ENCODE measurements at regions not wholly inside any gene's neighbourhood (a gene's known extent, or its start where the extent isn't known, plus 50 kb on each side); places are given as distances from the start of the nearest gene placed in this dataset.
A peak's percentile ranks its signal among the peaks of the same experiment; 100 is the strongest.

GRCh38 chr16:13438064-13438463 lies 481.9 kb upstream of the ERCC4 start:
- no peaks in the 10 kb centered on the region for H3K27me3 ChIP-seq (ENCODE audit: control insufficient read depth in 2 of 2, insufficient read depth in 2 of 2, low read length in 2 of 2)
- no peaks in the 10 kb centered on the region for H4K20me1 ChIP-seq (ENCODE audit: insufficient read depth, low read length)
- intact Hi-C loops (cut with micrococcal nuclease), result no loop called here
- no peak overlapping the region for H3K4me2 ChIP-seq (replicated peaks; ENCODE audit: extremely low read depth, low read length, poor library complexity, severe bottlenecking)
- H3K4me1 Mint-ChIP-seq, result no peaks in the 10 kb centered on the region
- no peak overlapping the region for H3K4me3 Mint-ChIP-seq
- H3K27ac Mint-ChIP-seq, result peak overlapping the region in 1 of 7 donors; percentile 14
- H3K27me3 Mint-ChIP-seq (ENCODE audit: low read depth in 3 of 3), result no peaks in the 10 kb centered on the region
- H2AFZ ChIP-seq (ENCODE audit: insufficient read depth, low read depth, low read length, poor library complexity, severe bottlenecking), result no peak overlapping the region
- H3K4me3 ChIP-seq (replicated peaks in 1 of 3; ENCODE audit: low read depth in 2 of 3, low read length in 3 of 3), result no peak overlapping the region
- H3K9me3 Mint-ChIP-seq, result peaks cover 0 to 10% (median 2%) of the 10 kb centered on the region in 7 donors
- no peaks in the 10 kb centered on the region for H3K4me1 ChIP-seq (ENCODE audit: control insufficient read depth in 1 of 2, insufficient read depth in 2 of 2, low read length in 2 of 2)
- H3K79me2 ChIP-seq (ENCODE audit: insufficient read depth, low read length), result no peaks in the 10 kb centered on the region
- H3K36me3 ChIP-seq (replicated peaks in 1 of 2; ENCODE audit: control insufficient read depth in 1 of 2, insufficient read depth in 2 of 2, low read length in 2 of 2), result no peaks in the 10 kb centered on the region
- TF ChIP-seq CTCF (IDR thresholded peaks at IDR 0.05), result no peak
- no peaks in the 10 kb centered on the region for H3K36me3 Mint-ChIP-seq
- H3K9me3 ChIP-seq (replicated peaks in 1 of 2; ENCODE audit: control insufficient read depth in 1 of 2, insufficient read depth in 1 of 2, low read length in 2 of 2), result no peaks in the 10 kb centered on the region
- no peak overlapping the region for H3K9ac ChIP-seq (ENCODE audit: insufficient read depth, low read length, poor library complexity, severe bottlenecking)
- WGBS (ENCODE audit: insufficient coverage), result no CpG with 5 or more reads among the region's 6 CpGs
- no peak overlapping the region for H3K27ac ChIP-seq (ENCODE audit: low read depth in 1 of 2, low read length in 2 of 2)
- DNase-seq, result no peak

GRCh38 chr16:13439766-13440165 lies 480.2 kb upstream of the ERCC4 start:
- DNase-seq, result no peak
- Histone ChIP-seq H3K4me1 (ENCODE audit: control insufficient read depth in 1 of 2, insufficient read depth in 2 of 2, low read length in 2 of 2) (no peaks in the 10 kb centered on the region), H3K27me3 (ENCODE audit: control insufficient read depth in 2 of 2, insufficient read depth in 2 of 2, low read length in 2 of 2) (no peaks in the 10 kb centered on the region), H4K20me1 (ENCODE audit: insufficient read depth, low read length) (no peaks in the 10 kb centered on the region), H3K27ac (ENCODE audit: low read depth in 1 of 2, low read length in 2 of 2) (no peak overlapping the region), H3K4me3 (replicated peaks in 1 of 3; ENCODE audit: low read depth in 2 of 3, low read length in 3 of 3) (no peak overlapping the region), H3K4me2 (replicated peaks; ENCODE audit: extremely low read depth, low read length, poor library complexity, severe bottlenecking) (no peak overlapping the region), H3K9me3 (replicated peaks in 1 of 2; ENCODE audit: control insufficient read depth in 1 of 2, insufficient read depth in 1 of 2, low read length in 2 of 2) (no peaks in the 10 kb centered on the region), H3K9ac (ENCODE audit: insufficient read depth, low read length, poor library complexity, severe bottlenecking) (no peak overlapping the region), H3K79me2 (ENCODE audit: insufficient read depth, low read length) (no peaks in the 10 kb centered on the region), H3K36me3 (replicated peaks in 1 of 2; ENCODE audit: control insufficient read depth in 1 of 2, insufficient read depth in 2 of 2, low read length in 2 of 2) (no peaks in the 10 kb centered on the region), H2AFZ (ENCODE audit: insufficient read depth, low read depth, low read length, poor library complexity, severe bottlenecking) (no peak overlapping the region)
- TF ChIP-seq CTCF (IDR thresholded peaks at IDR 0.05), result no peak
- no peaks in the 10 kb centered on the region for H3K4me1 Mint-ChIP-seq
- H3K9me3 Mint-ChIP-seq, result peaks cover 0 to 10% (median 2%) of the 10 kb centered on the region in 7 donors
- H3K27me3 Mint-ChIP-seq (ENCODE audit: low read depth in 3 of 3), result no peaks in the 10 kb centered on the region
- H3K4me3 Mint-ChIP-seq, result no peak overlapping the region
- H3K27ac Mint-ChIP-seq, result no peak overlapping the region
- intact Hi-C loops (cut with micrococcal nuclease), result no loop called here
- WGBS (ENCODE audit: insufficient coverage), result 100% methylated on average over 5 of the region's 9 CpGs
- H3K36me3 Mint-ChIP-seq, result no peaks in the 10 kb centered on the region

Measured in CD14-positive monocyte (primary cell).